Breast epithelium (tissue), 4 donors: ENCODE measurements at regions not wholly inside any gene's neighbourhood (a gene's known extent, or its start where the extent isn't known, plus 50 kb on each side); places are given as distances from the start of the nearest gene placed in this dataset.

Experiments used
- DNase-seq, 2 donors: peaks; one replicate each; pipeline ENCODE4 v3.0.0-alpha.2; 2019; ENCODE audit warnings: low spot score in 2 of 2
- H3K27ac ChIP-seq, 2 donors: fragments of 200-600 bp; sonication (generic) in 1 of 2; one replicate each; pipeline ENCODE4 v1.5.1; 2016 to 2019; ENCODE audit warnings: mild to moderate bottlenecking in 1 of 2
- H3K27me3 ChIP-seq, 2 donors: fragments of 200-600 bp; sonication (generic) in 1 of 2; one replicate each; pipeline versions ENCODE4 v1.5.1 to v1.6.0; 2017 to 2019; ENCODE audit warnings: control low read depth in 1 of 2, mild to moderate bottlenecking in 1 of 2
- H3K36me3 ChIP-seq: fragments of 200-600 bp; one replicate; pipeline ENCODE4 v1.5.1; 2019
- H3K4me1 ChIP-seq, 2 donors: fragments of 200-600 bp; sonication (generic); one replicate each; pipeline ENCODE4 v1.5.1; 2016 to 2019; ENCODE audit warnings: control low read depth in 1 of 2
- H3K4me3 ChIP-seq, 3 donors: fragments of 200-600 bp; sonication (generic); 1 replicate in 2 of 3; 2 replicates in 1 of 3; pipeline ENCODE4 v1.5.1; 2016 to 2019; ENCODE audit warnings: mild to moderate bottlenecking in 3 of 3, moderate library complexity in 2 of 3
- H3K9me3 ChIP-seq, 2 donors: fragments of 200-600 bp; sonication (generic) in 1 of 2; one replicate each; pipeline ENCODE4 v1.5.1; 2016 to 2019; ENCODE audit warnings: control low read depth in 1 of 2
- POLR2A ChIP-seq: fragments of 450-650 bp; IDR thresholded peaks from one replicate; pipeline ENCODE4 v1.6.1; 2016; ENCODE audit warnings: antibody characterized with exemption, mild to moderate bottlenecking, moderate library complexity
- POLR2AphosphoS5 ChIP-seq, 3 donors: sonication (generic); formaldehyde crosslinking; IDR thresholded peaks; one replicate each; pipeline ENCODE4 v1.6.1; 2017; ENCODE audit warnings: antibody characterized with exemption in 3 of 3
- intact Hi-C: fragments of 100-400 bp; cut with DNase I; formaldehyde crosslinking; loops from one replicate; pipeline ENCODE4 v1.15.1; 2023; ENCODE audit warnings: low total_unique reads
- TF ChIP-seq, protein P1 (sequence below), 3 donors: fragments of 450-650 bp; IDR thresholded peaks; one replicate each; pipeline ENCODE4 v1.5.1; 2016 to 2017; ENCODE audit warnings: antibody characterized with exemption in 3 of 3, mild to moderate bottlenecking in 3 of 3, moderate library complexity in 3 of 3

DNA sequence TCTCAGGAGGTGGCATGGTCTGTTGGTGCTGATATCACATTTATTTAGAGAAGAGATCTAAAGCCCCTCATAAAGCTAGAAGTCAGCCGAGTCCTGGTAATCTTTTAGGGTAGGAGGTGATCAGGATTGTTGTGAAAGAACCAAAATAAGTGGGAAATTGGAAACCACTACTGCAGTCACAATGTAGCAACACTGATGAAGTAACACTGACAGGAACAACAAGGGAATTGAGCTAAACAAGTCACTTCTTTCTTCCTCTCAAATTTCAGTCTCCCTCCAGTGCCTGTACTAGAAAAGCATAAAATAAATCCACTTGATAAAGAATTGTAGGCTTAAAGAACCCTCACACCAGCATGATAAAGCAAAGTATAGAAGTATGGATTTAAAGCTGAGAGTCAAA, 1509.0 kb downstream of the GRIK2 start:
- Histone ChIP-seq H3K4me3 (no peak overlapping the region), H3K4me1 (no peaks in the 10 kb centered on the region), H3K27me3 (no peaks in the 10 kb centered on the region), H3K36me3 (no peaks in the 10 kb centered on the region), H3K9me3 (no peaks in the 10 kb centered on the region), H3K27ac (no peak overlapping the region)
- intact Hi-C loops = no loop called here
- no peak for DNase-seq
- TF ChIP-seq, protein P1, sequence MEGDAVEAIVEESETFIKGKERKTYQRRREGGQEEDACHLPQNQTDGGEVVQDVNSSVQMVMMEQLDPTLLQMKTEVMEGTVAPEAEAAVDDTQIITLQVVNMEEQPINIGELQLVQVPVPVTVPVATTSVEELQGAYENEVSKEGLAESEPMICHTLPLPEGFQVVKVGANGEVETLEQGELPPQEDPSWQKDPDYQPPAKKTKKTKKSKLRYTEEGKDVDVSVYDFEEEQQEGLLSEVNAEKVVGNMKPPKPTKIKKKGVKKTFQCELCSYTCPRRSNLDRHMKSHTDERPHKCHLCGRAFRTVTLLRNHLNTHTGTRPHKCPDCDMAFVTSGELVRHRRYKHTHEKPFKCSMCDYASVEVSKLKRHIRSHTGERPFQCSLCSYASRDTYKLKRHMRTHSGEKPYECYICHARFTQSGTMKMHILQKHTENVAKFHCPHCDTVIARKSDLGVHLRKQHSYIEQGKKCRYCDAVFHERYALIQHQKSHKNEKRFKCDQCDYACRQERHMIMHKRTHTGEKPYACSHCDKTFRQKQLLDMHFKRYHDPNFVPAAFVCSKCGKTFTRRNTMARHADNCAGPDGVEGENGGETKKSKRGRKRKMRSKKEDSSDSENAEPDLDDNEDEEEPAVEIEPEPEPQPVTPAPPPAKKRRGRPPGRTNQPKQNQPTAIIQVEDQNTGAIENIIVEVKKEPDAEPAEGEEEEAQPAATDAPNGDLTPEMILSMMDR (IDR thresholded peaks at IDR 0.05) = no peak
- TF ChIP-seq POLR2A = no peak
- TF ChIP-seq POLR2AphosphoS5 (IDR thresholded peaks at IDR 0.05) = no peak

DNA sequence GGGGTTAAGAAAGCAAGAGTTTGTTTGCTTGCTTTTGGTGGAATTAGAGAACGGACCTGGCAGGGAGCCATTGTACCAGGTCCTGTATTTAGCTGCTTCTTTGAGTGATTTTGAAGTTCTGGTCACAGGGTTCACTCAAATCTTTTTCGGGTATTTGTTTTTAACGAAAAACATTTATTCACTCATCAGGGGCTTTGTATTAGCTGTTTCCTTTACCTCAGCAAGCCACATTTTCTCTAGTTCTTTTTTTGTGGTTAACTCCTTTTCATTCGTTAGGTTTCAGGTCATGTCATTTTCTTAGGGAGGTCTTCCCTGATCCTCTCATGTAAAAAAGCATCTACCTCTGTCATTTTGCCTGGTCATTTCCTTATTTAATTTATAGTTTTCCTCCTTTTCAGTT, 1502.2 kb downstream of the GRIK2 start:
- Histone ChIP-seq H3K4me3 (no peak overlapping the region), H3K36me3 (no peaks in the 10 kb centered on the region), H3K9me3 (no peaks in the 10 kb centered on the region), H3K27me3 (no peaks in the 10 kb centered on the region), H3K27ac (no peak overlapping the region), H3K4me1 (no peaks in the 10 kb centered on the region)
- intact Hi-C loops = no loop called here
- TF ChIP-seq, protein P1 (IDR thresholded peaks at IDR 0.05) = no peak
- TF ChIP-seq POLR2AphosphoS5 (IDR thresholded peaks at IDR 0.05) (no peak), POLR2A (no peak)
- DNase-seq = no peak

GRCh38 chr6:102885165-102885564, 1491.7 kb downstream of the GRIK2 start:
- H3K9me3 ChIP-seq = no peaks in the 10 kb centered on the region
- no peaks in the 10 kb centered on the region for H3K36me3 ChIP-seq
- intact Hi-C loops = no loop called here
- TF ChIP-seq POLR2AphosphoS5 (IDR thresholded peaks at IDR 0.05) (no peak), POLR2A (no peak)
- TF ChIP-seq, protein P1 (IDR thresholded peaks at IDR 0.05) = no peak
- no peaks in the 10 kb centered on the region for H3K4me1 ChIP-seq
- no peak for DNase-seq
- H3K27me3 ChIP-seq = no peaks in the 10 kb centered on the region
- no peak overlapping the region for H3K4me3 ChIP-seq
- no peak overlapping the region for H3K27ac ChIP-seq

DNA sequence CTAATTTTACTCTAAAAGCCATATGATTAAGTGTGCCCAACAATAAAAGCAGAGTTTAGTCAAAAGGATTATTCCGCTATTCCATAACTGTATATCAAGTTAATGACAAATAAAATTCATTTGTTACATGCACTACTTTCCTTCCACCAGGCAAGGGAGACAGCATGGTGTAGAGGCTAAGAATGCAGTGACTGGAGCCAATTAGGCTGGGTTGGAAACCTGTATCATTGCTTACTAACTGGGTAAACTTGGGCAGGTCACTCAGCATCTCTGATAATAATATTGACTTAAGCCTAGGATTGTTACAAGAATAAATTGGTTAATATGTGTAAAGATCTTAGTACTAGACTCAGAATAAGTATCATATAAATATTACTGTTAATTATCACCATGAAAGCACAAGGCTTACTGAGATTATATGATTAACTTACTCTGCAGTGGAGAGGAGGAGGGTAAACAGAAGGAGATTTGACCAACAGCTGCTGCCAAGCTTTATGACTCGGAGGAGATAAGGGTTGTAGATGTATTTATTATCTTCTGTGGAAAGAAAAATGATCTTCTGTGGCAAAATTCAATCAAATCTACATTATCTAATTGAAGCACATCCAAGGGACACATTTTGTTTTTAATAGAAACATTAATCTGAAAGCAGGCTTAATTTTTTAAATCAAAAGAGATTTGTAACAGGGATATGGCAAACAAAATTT, 1459.9 kb downstream of the GRIK2 start:
- TF ChIP-seq POLR2A = no peak
- TF ChIP-seq, protein P1 (IDR thresholded peaks at IDR 0.05) = no peak
- TF ChIP-seq POLR2AphosphoS5 (IDR thresholded peaks at IDR 0.05) = no peak

DNA sequence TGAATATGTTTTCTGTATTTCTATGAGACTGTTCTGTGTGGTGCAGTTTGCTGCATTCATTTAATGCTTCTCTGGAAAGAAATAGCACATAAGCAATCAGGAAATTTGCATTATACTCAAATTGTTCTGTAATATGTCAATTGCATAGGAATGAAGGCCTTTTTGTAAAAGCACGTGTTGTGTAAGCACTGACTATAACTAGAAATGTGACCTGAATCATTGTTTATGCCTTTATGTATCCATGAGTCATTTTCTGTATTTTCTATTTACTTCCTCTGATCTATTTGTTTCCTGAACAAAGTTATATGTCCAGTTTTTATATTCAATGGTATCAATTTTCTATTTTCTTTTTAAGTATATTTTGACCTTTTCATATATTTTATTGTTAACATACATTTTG, 1455.3 kb downstream of the GRIK2 start:
- no peak for DNase-seq
- H3K4me1 ChIP-seq = no peaks in the 10 kb centered on the region
- no peaks in the 10 kb centered on the region for H3K9me3 ChIP-seq
- no peak for TF ChIP-seq POLR2A
- H3K27ac ChIP-seq = no peak overlapping the region
- intact Hi-C loops = no loop called here
- H3K36me3 ChIP-seq = no peaks in the 10 kb centered on the region
- no peaks in the 10 kb centered on the region for H3K27me3 ChIP-seq
- no peak overlapping the region for H3K4me3 ChIP-seq

More for the DNA sequence above, 1459.9 kb downstream of the GRIK2 start:
- Histone ChIP-seq H3K27ac (no peak overlapping the region), H3K4me1 (no peaks in the 10 kb centered on the region), H3K4me3 (no peak overlapping the region), H3K9me3 (no peaks in the 10 kb centered on the region), H3K27me3 (no peaks in the 10 kb centered on the region), H3K36me3 (no peaks in the 10 kb centered on the region)
- no peak for DNase-seq
- intact Hi-C loops = no loop called here

GRCh38 chr6:102848210-102848609, 1454.7 kb downstream of the GRIK2 start:
- DNase-seq = no peak
- Histone ChIP-seq H3K4me1 (no peaks in the 10 kb centered on the region), H3K27ac (no peak overlapping the region), H3K27me3 (no peaks in the 10 kb centered on the region), H3K4me3 (no peak overlapping the region), H3K9me3 (no peaks in the 10 kb centered on the region), H3K36me3 (no peaks in the 10 kb centered on the region)
- TF ChIP-seq POLR2A (no peak), POLR2AphosphoS5 (IDR thresholded peaks at IDR 0.05) (no peak)
- TF ChIP-seq, protein P1 (IDR thresholded peaks at IDR 0.05) = no peak
- intact Hi-C loops = no loop called here
